GM12874 (cell line): ENCODE measurements at regions not wholly inside any gene's neighbourhood (a gene's known extent, or its start where the extent isn't known, plus 50 kb on each side); places are given as distances from the start of the nearest gene placed in this dataset.

Experiments
- TF ChIP-seq, protein P1 (sequence below): IDR thresholded peaks from 2 replicates; pipeline ENCODE4 v1.5.1; 2011; ENCODE audit warnings: low read depth, mild to moderate bottlenecking, control low read depth, low read length, moderate library complexity; ENCODE audit not compliant: insufficient read depth

DNA sequence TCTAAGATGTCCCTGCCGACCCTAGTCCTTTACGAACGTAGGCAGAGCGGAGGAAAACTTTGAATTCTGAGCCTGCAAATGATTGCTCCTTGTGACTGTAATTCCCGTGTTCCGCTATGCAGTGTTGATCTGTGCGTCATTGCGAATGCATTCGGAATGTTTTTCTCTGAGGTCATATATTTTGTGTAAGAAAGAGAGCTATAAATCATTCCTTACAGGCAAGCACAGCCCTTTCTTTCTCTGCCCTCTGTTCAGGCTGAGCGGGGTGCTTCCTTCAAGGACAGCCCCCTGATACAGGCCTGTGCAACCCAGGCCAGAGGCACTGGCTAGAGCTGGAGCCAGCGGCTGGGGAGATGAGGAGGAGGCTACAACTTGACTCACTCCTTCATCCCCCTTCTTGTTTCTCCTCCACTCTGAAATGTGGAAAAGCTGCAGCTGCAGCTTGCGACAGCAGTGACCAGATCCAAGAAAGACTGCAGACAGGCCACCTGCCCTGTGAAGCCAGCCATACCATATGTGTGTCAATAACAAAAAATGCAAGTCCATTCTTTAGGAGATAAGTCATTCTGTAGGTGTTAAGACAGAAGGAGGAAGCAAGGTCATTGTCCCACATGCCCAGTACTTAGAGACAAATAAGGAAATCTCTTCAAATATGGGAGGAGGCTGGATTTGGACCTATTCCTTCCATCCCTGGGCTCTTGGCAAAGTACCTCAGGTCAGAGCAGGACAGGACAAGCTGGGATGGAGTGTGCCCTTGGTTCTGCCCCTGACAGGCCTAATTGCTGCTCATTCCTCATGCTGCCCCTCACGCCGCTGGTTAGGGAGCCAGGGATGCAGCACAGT lies 345.7 kb upstream of the WWC1 start:
- TF ChIP-seq, protein P1, sequence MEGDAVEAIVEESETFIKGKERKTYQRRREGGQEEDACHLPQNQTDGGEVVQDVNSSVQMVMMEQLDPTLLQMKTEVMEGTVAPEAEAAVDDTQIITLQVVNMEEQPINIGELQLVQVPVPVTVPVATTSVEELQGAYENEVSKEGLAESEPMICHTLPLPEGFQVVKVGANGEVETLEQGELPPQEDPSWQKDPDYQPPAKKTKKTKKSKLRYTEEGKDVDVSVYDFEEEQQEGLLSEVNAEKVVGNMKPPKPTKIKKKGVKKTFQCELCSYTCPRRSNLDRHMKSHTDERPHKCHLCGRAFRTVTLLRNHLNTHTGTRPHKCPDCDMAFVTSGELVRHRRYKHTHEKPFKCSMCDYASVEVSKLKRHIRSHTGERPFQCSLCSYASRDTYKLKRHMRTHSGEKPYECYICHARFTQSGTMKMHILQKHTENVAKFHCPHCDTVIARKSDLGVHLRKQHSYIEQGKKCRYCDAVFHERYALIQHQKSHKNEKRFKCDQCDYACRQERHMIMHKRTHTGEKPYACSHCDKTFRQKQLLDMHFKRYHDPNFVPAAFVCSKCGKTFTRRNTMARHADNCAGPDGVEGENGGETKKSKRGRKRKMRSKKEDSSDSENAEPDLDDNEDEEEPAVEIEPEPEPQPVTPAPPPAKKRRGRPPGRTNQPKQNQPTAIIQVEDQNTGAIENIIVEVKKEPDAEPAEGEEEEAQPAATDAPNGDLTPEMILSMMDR = no peak

- TF ChIP-seq, protein P1 = no peak
Observed at GRCh38 chr5:167947306-167947705, 344.1 kb upstream of the WWC1 start.

- TF ChIP-seq, protein P1 = no peak
Observed at GRCh38 chr5:167948251-167948650, 343.2 kb upstream of the WWC1 start.

DNA sequence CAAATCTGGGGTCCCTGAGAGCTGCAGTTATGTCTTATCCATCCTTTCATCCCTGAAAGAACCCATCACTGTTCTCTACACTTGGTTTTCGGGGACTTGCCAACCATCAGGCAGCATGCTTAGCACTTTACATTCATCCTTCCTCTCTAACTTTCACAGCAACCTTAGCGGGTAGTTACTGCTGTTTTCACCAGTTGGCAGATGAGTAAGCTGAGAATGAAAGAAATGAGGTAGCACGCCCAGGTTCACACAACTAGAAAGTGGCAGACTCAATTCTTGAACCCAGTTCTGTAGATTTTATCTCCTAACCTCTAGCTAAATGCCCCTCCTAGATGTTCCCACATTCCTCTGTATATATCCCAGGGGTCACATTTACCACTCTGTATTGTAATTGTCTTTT lies 342.0 kb upstream of the WWC1 start:
- TF ChIP-seq, protein P1 = no peak

DNA sequence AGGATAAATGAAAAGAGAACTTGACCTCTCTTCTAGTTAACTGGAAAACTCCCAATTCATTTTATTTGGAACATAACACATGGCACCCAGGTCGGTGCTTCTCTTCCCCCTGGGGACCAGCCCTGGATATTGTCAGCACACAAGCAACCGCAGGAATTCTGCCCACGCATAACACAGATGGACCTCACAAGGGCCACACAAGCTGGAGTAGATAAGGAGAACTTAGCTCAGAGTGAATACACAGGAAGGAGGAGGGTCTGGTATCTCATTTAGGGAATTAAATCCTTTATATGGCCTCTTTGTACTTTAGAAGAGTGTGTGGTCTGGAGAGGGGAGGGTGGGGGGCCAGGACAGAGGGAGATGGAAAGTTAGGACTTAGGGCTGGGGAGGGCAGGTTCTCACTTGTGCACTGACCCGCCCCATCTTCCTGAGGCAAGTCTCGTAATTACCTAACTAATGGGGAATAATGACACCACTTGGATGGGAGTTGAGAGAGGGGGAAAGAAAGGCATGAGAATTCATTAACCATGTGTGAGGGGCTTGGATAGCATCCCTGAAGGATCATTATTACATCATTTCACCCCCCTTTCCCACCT lies 341.2 kb upstream of the WWC1 start:
- TF ChIP-seq, protein P1 = no peak

DNA sequence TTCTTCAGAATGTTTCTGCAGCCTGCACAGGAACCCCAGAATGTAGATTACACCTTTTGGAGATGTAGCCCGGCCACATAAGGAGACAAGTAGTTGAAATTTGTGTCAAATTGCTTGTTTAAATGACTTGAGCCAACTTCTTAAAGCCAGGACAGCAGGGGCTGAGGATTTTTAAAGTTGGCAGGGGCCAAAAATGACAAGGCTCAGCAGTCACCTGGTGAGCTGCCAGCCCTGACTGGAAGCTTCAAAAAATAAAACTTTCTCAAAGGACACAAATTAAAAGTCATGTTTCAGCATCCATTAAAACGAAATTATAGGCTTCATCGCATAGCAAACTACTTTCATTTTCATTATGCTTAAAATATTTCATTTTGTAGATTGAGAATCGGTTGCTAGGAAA lies 340.3 kb upstream of the WWC1 start:
- TF ChIP-seq, protein P1 = no peak

GRCh38 chr5:167952278-167952995 lies 339.0 kb upstream of the WWC1 start:
- TF ChIP-seq, protein P1 = no peak
